ENCODE measurements at regions not wholly inside any gene's neighbourhood (a gene's known extent, or its start where the extent isn't known, plus 50 kb on each side); places are given as distances from the start of the nearest gene placed in this dataset.

DNA sequence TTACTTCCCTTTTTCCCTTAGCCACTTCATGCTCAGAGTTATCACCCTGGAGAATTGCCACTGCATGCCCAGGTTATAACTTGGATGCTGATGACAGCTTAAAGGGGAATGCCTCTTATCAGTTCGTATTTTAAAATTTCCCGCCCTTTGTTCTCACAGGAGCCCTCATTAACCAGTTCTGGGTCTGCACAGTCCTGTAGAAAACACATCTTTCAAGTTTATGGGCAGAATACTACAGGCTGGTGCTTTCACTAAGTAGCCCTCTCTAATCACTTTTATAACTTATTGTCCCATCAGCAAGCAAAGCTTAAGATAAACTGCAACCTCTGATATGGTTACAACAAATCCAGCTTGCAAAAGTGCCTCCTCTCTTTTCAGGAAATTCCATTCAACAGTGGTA, 587.3 kb upstream of the UBE2E2 start:
- TF ChIP-seq CTCF (IDR thresholded peaks at IDR 0.05): no peak
- TF ChIP-seq FOXP1 (CRISPR knock-in tag; IDR thresholded peaks at IDR 0.05; ENCODE audit: borderline replicate concordance): no peak
- no peak for TF ChIP-seq USF2 (CRISPR knock-in tag; IDR thresholded peaks at IDR 0.05)
- TF ChIP-seq, protein P1, sequence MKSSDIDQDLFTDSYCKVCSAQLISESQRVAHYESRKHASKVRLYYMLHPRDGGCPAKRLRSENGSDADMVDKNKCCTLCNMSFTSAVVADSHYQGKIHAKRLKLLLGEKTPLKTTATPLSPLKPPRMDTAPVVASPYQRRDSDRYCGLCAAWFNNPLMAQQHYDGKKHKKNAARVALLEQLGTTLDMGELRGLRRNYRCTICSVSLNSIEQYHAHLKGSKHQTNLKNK (CRISPR knock-in tag; IDR thresholded peaks at IDR 0.05): no peak
- no peak for TF ChIP-seq STAT6 (CRISPR knock-in tag; conservative IDR thresholded peaks at IDR 0.05; ENCODE audit: low read depth)

Data from WTC11 (cell line).